Calu3 (cell line): ENCODE measurements at regions not wholly inside any gene's neighbourhood (a gene's known extent, or its start where the extent isn't known, plus 50 kb on each side); places are given as distances from the start of the nearest gene placed in this dataset.
"Not testable (repeated sequence)": the region's sequence is repeated elsewhere in the genome, so short reads cannot be mapped to it uniquely, and the experiment has no call there.

Experiments used
- BruUV-seq: library from RNA; stranded (reverse); fragments of 400-500 nt; replicated peaks from 2 replicates; lab custom pipeline; 2021; lab: Mats Ljungman, UMichigan
- CTCF ChIA-PET: fragments of 300-600 bp; sonication (Branson Sonifier 250); formaldehyde crosslinking; loops from one replicate; lab custom pipeline; 2022; ENCODE audit warnings: antibody characterized with exemption; lab: Charles Lee
- DNase-seq: peaks from one replicate; pipeline ENCODE4 v3.0.0; 2022
- H3K27ac Mint-ChIP-seq: one replicate; pipeline ENCODE4 v1.8.0; 2022; ENCODE audit warnings: mixed read lengths; ENCODE audit not compliant: unreplicated experiment
- H3K27me3 Mint-ChIP-seq: one replicate; pipeline ENCODE4 v1.8.0; 2022; ENCODE audit warnings: mixed read lengths; ENCODE audit not compliant: unreplicated experiment
- H3K36me3 Mint-ChIP-seq: one replicate; pipeline ENCODE4 v1.8.0; 2022; ENCODE audit warnings: mild to moderate bottlenecking, moderate library complexity, mixed read lengths; ENCODE audit not compliant: insufficient read depth, unreplicated experiment
- H3K4me1 Mint-ChIP-seq: one replicate; pipeline ENCODE4 v1.8.0; 2022; ENCODE audit warnings: mild to moderate bottlenecking, low read depth, mixed read lengths; ENCODE audit not compliant: unreplicated experiment
- H3K4me3 Mint-ChIP-seq: one replicate; pipeline ENCODE4 v1.8.0; 2022; ENCODE audit warnings: mild to moderate bottlenecking, low read depth, moderate library complexity, mixed read lengths; ENCODE audit not compliant: unreplicated experiment
- H3K9me3 Mint-ChIP-seq: one replicate; pipeline ENCODE4 v1.8.0; 2022; ENCODE audit warnings: low read depth, mixed read lengths; ENCODE audit not compliant: unreplicated experiment
- CTCF ChIP-seq: fragments of 200-600 bp; IDR thresholded peaks from one replicate; pipeline ENCODE4 v1.8.0; 2022; ENCODE audit warnings: antibody characterized with exemption; ENCODE audit not compliant: unreplicated experiment
- intact Hi-C: fragments of 100-400 bp; cut with micrococcal nuclease; formaldehyde crosslinking; loops from one replicate; pipeline ENCODE4 v1.10.0; 2022; ENCODE audit not compliant: unreplicated experiment

- no peak for DNase-seq
- H3K9me3 Mint-ChIP-seq = peaks cover 2% of the 10 kb centered on the region
- H3K4me1 Mint-ChIP-seq = no peaks in the 10 kb centered on the region
- H3K27ac Mint-ChIP-seq = no peak overlapping the region
- peaks cover 100% of the 10 kb centered on the region for H3K27me3 Mint-ChIP-seq
- no peaks in the 10 kb centered on the region for H3K36me3 Mint-ChIP-seq
- H3K4me3 Mint-ChIP-seq = no peak overlapping the region
- CTCF ChIA-PET = no interaction called here
- intact Hi-C loops = no loop called here
- TF ChIP-seq CTCF = no peak
- BruUV-seq = no TSS peak
These were observed 84.5 kb upstream of the TOX2 start for GRCh38 chr20:43829951-43830690.

GRCh38 chr20:43827940-43828562, 86.6 kb upstream of the TOX2 start:
- no TSS peak for BruUV-seq
- peaks cover 100% of the 10 kb centered on the region for H3K27me3 Mint-ChIP-seq
- peaks cover 2% of the 10 kb centered on the region for H3K9me3 Mint-ChIP-seq
- intact Hi-C loops = no loop called here
- no peak overlapping the region for H3K27ac Mint-ChIP-seq
- no peaks in the 10 kb centered on the region for H3K36me3 Mint-ChIP-seq
- TF ChIP-seq CTCF = no peak
- CTCF ChIA-PET = interaction anchor here (0.5 kb wide), 1 partner anchor 309 kb away, joined by 8 read pairs; no protein-coding TSS in a partner anchor
- no peak overlapping the region for H3K4me3 Mint-ChIP-seq
- no peaks in the 10 kb centered on the region for H3K4me1 Mint-ChIP-seq
- no peak for DNase-seq

- CTCF ChIA-PET, DNase-seq, H3K9me3 Mint-ChIP-seq, H3K4me3 Mint-ChIP-seq, intact Hi-C loops, H3K27ac Mint-ChIP-seq, H3K36me3 Mint-ChIP-seq, H3K4me1 Mint-ChIP-seq, BruUV-seq: not testable (repeated sequence)
- H3K27me3 Mint-ChIP-seq = peaks cover 99% of the 10 kb centered on the region
These were observed 87.7 kb upstream of the TOX2 start for GRCh38 chr20:43826943-43827342.

GRCh38 chr20:43825581-43825980, 89.1 kb upstream of the TOX2 start:
- no peak overlapping the region for H3K4me3 Mint-ChIP-seq
- no peak for TF ChIP-seq CTCF
- DNase-seq = no peak
- CTCF ChIA-PET = interaction anchor here (1.0 kb wide), 1 partner anchor 15 kb away, joined by 3 read pairs; no protein-coding TSS in a partner anchor
- H3K27ac Mint-ChIP-seq = no peak overlapping the region
- intact Hi-C loops = no loop called here
- H3K36me3 Mint-ChIP-seq = no peaks in the 10 kb centered on the region
- no TSS peak for BruUV-seq
- no peaks in the 10 kb centered on the region for H3K4me1 Mint-ChIP-seq
- peaks cover 2% of the 10 kb centered on the region for H3K9me3 Mint-ChIP-seq
- H3K27me3 Mint-ChIP-seq = peaks cover 85% of the 10 kb centered on the region

- H3K36me3 Mint-ChIP-seq = no peaks in the 10 kb centered on the region
- H3K9me3 Mint-ChIP-seq = peaks cover 2% of the 10 kb centered on the region
- intact Hi-C loops = no loop called here
- DNase-seq = no peak
- TF ChIP-seq CTCF = no peak
- BruUV-seq = no TSS peak
- H3K4me3 Mint-ChIP-seq = no peak overlapping the region
- CTCF ChIA-PET = interaction anchor here (1.0 kb wide), 1 partner anchor 15 kb away, joined by 3 read pairs; no protein-coding TSS in a partner anchor
- no peaks in the 10 kb centered on the region for H3K4me1 Mint-ChIP-seq
- H3K27me3 Mint-ChIP-seq = peaks cover 79% of the 10 kb centered on the region
- H3K27ac Mint-ChIP-seq = no peak overlapping the region
These were observed 89.6 kb upstream of the TOX2 start for GRCh38 chr20:43825051-43825402.
